ENCODE measurements at regions not wholly inside any gene's neighbourhood (a gene's known extent, or its start where the extent isn't known, plus 50 kb on each side); places are given as distances from the start of the nearest gene placed in this dataset.

- no peak overlapping the region for H3K9ac ChIP-seq (ENCODE audit: low read length)
- no peaks in the 10 kb centered on the region for H3K79me2 ChIP-seq (ENCODE audit: insufficient read depth, low read length)
- H2AFZ ChIP-seq (ENCODE audit: low read depth, low read length, severe bottlenecking), result no peak overlapping the region
- H3K4me3 ChIP-seq (ENCODE audit: insufficient read depth, low read length, poor library complexity, severe bottlenecking), result no peak overlapping the region
- H3K27ac ChIP-seq (ENCODE audit: low read depth, low read length), result no peak overlapping the region
- H3K9me3 ChIP-seq (ENCODE audit: insufficient read depth, low read length), result no peaks in the 10 kb centered on the region
- no peaks in the 10 kb centered on the region for H3K9me2 ChIP-seq (replicated peaks; ENCODE audit: insufficient read depth, low read length)
- H3K36me3 ChIP-seq (ENCODE audit: low read length), result no peaks in the 10 kb centered on the region
- H4K20me1 ChIP-seq (ENCODE audit: low read depth, low read length), result no peaks in the 10 kb centered on the region
- no peaks in the 10 kb centered on the region for H3F3A ChIP-seq (ENCODE audit: insufficient read depth)
- H3K27me3 ChIP-seq (ENCODE audit: low read length), result no peaks in the 10 kb centered on the region
- no peak overlapping the region for H3K4me2 ChIP-seq (ENCODE audit: low read depth, low read length, poor library complexity, severe bottlenecking)
- TF ChIP-seq EZH2phosphoT487 (conservative IDR thresholded peaks at IDR 0.05; ENCODE audit: low read length) (no peak), CTCF (IDR thresholded peaks at IDR 0.05; ENCODE audit: insufficient read depth, low read length, poor library complexity, severe bottlenecking) (no peak)
Measured at GRCh38 chr11:98874050-98874449, 146.7 kb upstream of the CNTN5 start.

- H3K4me3 ChIP-seq (ENCODE audit: insufficient read depth, low read length, poor library complexity, severe bottlenecking), result no peak overlapping the region
- H2AFZ ChIP-seq (ENCODE audit: low read depth, low read length, severe bottlenecking), result no peak overlapping the region
- H3K9ac ChIP-seq (ENCODE audit: low read length), result no peak overlapping the region
- no peaks in the 10 kb centered on the region for H3K9me2 ChIP-seq (replicated peaks; ENCODE audit: insufficient read depth, low read length)
- no peaks in the 10 kb centered on the region for H3K27me3 ChIP-seq (ENCODE audit: low read length)
- H3K27ac ChIP-seq (ENCODE audit: low read depth, low read length), result no peak overlapping the region
- no peaks in the 10 kb centered on the region for H3F3A ChIP-seq (ENCODE audit: insufficient read depth)
- no peak overlapping the region for H3K4me2 ChIP-seq (ENCODE audit: low read depth, low read length, poor library complexity, severe bottlenecking)
- H3K9me3 ChIP-seq (ENCODE audit: insufficient read depth, low read length), result no peaks in the 10 kb centered on the region
- H3K36me3 ChIP-seq (ENCODE audit: low read length), result no peaks in the 10 kb centered on the region
- no peak for TF ChIP-seq EZH2phosphoT487 (conservative IDR thresholded peaks at IDR 0.05; ENCODE audit: low read length)
- no peaks in the 10 kb centered on the region for H3K79me2 ChIP-seq (ENCODE audit: insufficient read depth, low read length)
- no peaks in the 10 kb centered on the region for H4K20me1 ChIP-seq (ENCODE audit: low read depth, low read length)
Measured at GRCh38 chr11:98895936-98896335, 124.8 kb upstream of the CNTN5 start.

GRCh38 chr11:98940913-98941312, 79.8 kb upstream of the CNTN5 start:
- Histone ChIP-seq H3K9ac (ENCODE audit: low read length) (no peak overlapping the region), H3K4me3 (ENCODE audit: insufficient read depth, low read length, poor library complexity, severe bottlenecking) (no peak overlapping the region), H3F3A (ENCODE audit: insufficient read depth) (no peaks in the 10 kb centered on the region), H4K20me1 (ENCODE audit: low read depth, low read length) (no peaks in the 10 kb centered on the region), H3K27ac (ENCODE audit: low read depth, low read length) (no peak overlapping the region), H3K9me3 (ENCODE audit: insufficient read depth, low read length) (no peaks in the 10 kb centered on the region), H3K27me3 (ENCODE audit: low read length) (no peaks in the 10 kb centered on the region), H3K79me2 (ENCODE audit: insufficient read depth, low read length) (no peaks in the 10 kb centered on the region), H3K9me2 (replicated peaks; ENCODE audit: insufficient read depth, low read length) (no peaks in the 10 kb centered on the region; the same call in 1 of the 2 replicates), H2AFZ (ENCODE audit: low read depth, low read length, severe bottlenecking) (no peak overlapping the region), H3K4me2 (ENCODE audit: low read depth, low read length, poor library complexity, severe bottlenecking) (no peak overlapping the region), H3K36me3 (ENCODE audit: low read length) (no peaks in the 10 kb centered on the region)
- TF ChIP-seq EZH2phosphoT487 (conservative IDR thresholded peaks at IDR 0.05; ENCODE audit: low read length), result no peak
- no peak for TF ChIP-seq CTCF (IDR thresholded peaks at IDR 0.05; ENCODE audit: insufficient read depth, low read length, poor library complexity, severe bottlenecking)

GRCh38 chr11:98944461-98944860, 76.3 kb upstream of the CNTN5 start:
- H3K27ac ChIP-seq (ENCODE audit: low read depth, low read length), result no peak overlapping the region
- H3K27me3 ChIP-seq (ENCODE audit: low read length), result no peaks in the 10 kb centered on the region
- no peaks in the 10 kb centered on the region for H3K9me2 ChIP-seq (replicated peaks; ENCODE audit: insufficient read depth, low read length)

More at GRCh38 chr11:98944461-98944860, 76.3 kb upstream of the CNTN5 start:
- Histone ChIP-seq H2AFZ (ENCODE audit: low read depth, low read length, severe bottlenecking) (no peak overlapping the region), H3F3A (ENCODE audit: insufficient read depth) (no peaks in the 10 kb centered on the region), H3K9ac (ENCODE audit: low read length) (no peak overlapping the region), H3K4me2 (ENCODE audit: low read depth, low read length, poor library complexity, severe bottlenecking) (no peak overlapping the region), H3K79me2 (ENCODE audit: insufficient read depth, low read length) (no peaks in the 10 kb centered on the region), H4K20me1 (ENCODE audit: low read depth, low read length) (no peaks in the 10 kb centered on the region), H3K36me3 (ENCODE audit: low read length) (no peaks in the 10 kb centered on the region), H3K9me3 (ENCODE audit: insufficient read depth, low read length) (no peaks in the 10 kb centered on the region), H3K4me3 (ENCODE audit: insufficient read depth, low read length, poor library complexity, severe bottlenecking) (no peak overlapping the region)
- TF ChIP-seq CTCF (IDR thresholded peaks at IDR 0.05; ENCODE audit: insufficient read depth, low read length, poor library complexity, severe bottlenecking), result no peak
- TF ChIP-seq EZH2phosphoT487 (conservative IDR thresholded peaks at IDR 0.05; ENCODE audit: low read length), result no peak
